Breast epithelium (tissue), 4 donors: ENCODE measurements at regions not wholly inside any gene's neighbourhood (a gene's known extent, or its start where the extent isn't known, plus 50 kb on each side); places are given as distances from the start of the nearest gene placed in this dataset.

Experiments
- DNase-seq, 2 donors: peaks; one replicate each; pipeline ENCODE4 v3.0.0-alpha.2; 2019; ENCODE audit warnings: low spot score in 2 of 2
- H3K27ac ChIP-seq, 2 donors: fragments of 200-600 bp; sonication (generic) in 1 of 2; one replicate each; pipeline ENCODE4 v1.5.1; 2016 to 2019; ENCODE audit warnings: mild to moderate bottlenecking in 1 of 2
- H3K27me3 ChIP-seq, 2 donors: fragments of 200-600 bp; sonication (generic) in 1 of 2; one replicate each; pipeline versions ENCODE4 v1.5.1 to v1.6.0; 2017 to 2019; ENCODE audit warnings: control low read depth in 1 of 2, mild to moderate bottlenecking in 1 of 2
- H3K36me3 ChIP-seq: fragments of 200-600 bp; one replicate; pipeline ENCODE4 v1.5.1; 2019
- H3K4me1 ChIP-seq, 2 donors: fragments of 200-600 bp; sonication (generic); one replicate each; pipeline ENCODE4 v1.5.1; 2016 to 2019; ENCODE audit warnings: control low read depth in 1 of 2
- H3K4me3 ChIP-seq, 3 donors: fragments of 200-600 bp; sonication (generic); 1 replicate in 2 of 3; 2 replicates in 1 of 3; pipeline ENCODE4 v1.5.1; 2016 to 2019; ENCODE audit warnings: mild to moderate bottlenecking in 3 of 3, moderate library complexity in 2 of 3
- H3K9me3 ChIP-seq, 2 donors: fragments of 200-600 bp; sonication (generic) in 1 of 2; one replicate each; pipeline ENCODE4 v1.5.1; 2016 to 2019; ENCODE audit warnings: control low read depth in 1 of 2
- CTCF ChIP-seq, 3 donors: fragments of 450-650 bp; IDR thresholded peaks; one replicate each; pipeline ENCODE4 v1.5.1; 2016 to 2017; ENCODE audit warnings: antibody characterized with exemption in 3 of 3, mild to moderate bottlenecking in 3 of 3, moderate library complexity in 3 of 3
- POLR2A ChIP-seq: fragments of 450-650 bp; IDR thresholded peaks from one replicate; pipeline ENCODE4 v1.6.1; 2016; ENCODE audit warnings: antibody characterized with exemption, mild to moderate bottlenecking, moderate library complexity
- POLR2AphosphoS5 ChIP-seq, 3 donors: sonication (generic); formaldehyde crosslinking; IDR thresholded peaks; one replicate each; pipeline ENCODE4 v1.6.1; 2017; ENCODE audit warnings: antibody characterized with exemption in 3 of 3
- intact Hi-C: fragments of 100-400 bp; cut with DNase I; formaldehyde crosslinking; loops from one replicate; pipeline ENCODE4 v1.15.1; 2023; ENCODE audit warnings: low total_unique reads

- no peaks in the 10 kb centered on the region for H3K4me1 ChIP-seq
- DNase-seq = no peak
- intact Hi-C loops = loop anchor here (5.0 kb wide), 1 partner anchor 868 kb away; no protein-coding TSS in a partner anchor
- no peak overlapping the region for H3K4me3 ChIP-seq
- no peak for TF ChIP-seq POLR2AphosphoS5 (IDR thresholded peaks at IDR 0.05)
- no peak for TF ChIP-seq POLR2A
- no peak for TF ChIP-seq CTCF (IDR thresholded peaks at IDR 0.05)
- no peaks in the 10 kb centered on the region for H3K9me3 ChIP-seq
- no peaks in the 10 kb centered on the region for H3K36me3 ChIP-seq
- H3K27ac ChIP-seq = no peak overlapping the region
- peaks cover 0 to 3% of the 10 kb centered on the region in 2 donors for H3K27me3 ChIP-seq
Observed at GRCh38 chr16:73354434-73354833, 306.5 kb upstream of the ZFHX3 start.

- Histone ChIP-seq H3K36me3 (no peaks in the 10 kb centered on the region), H3K27ac (no peak overlapping the region)
- DNase-seq = no peak
Observed at GRCh38 chr16:73350707-73351452, 303.0 kb upstream of the ZFHX3 start.

GRCh38 chr16:73347500-73348375 is 299.8 kb upstream of the ZFHX3 start:
- TF ChIP-seq POLR2AphosphoS5 (IDR thresholded peaks at IDR 0.05) = no peak
- no peak for TF ChIP-seq POLR2A
- TF ChIP-seq CTCF (IDR thresholded peaks at IDR 0.05) = no peak
- H3K9me3 ChIP-seq = no peaks in the 10 kb centered on the region
- no peak overlapping the region for H3K4me3 ChIP-seq
- intact Hi-C loops = no loop called here
- H3K4me1 ChIP-seq = no peaks in the 10 kb centered on the region
- no peak overlapping the region for H3K27ac ChIP-seq
- no peak for DNase-seq
- no peaks in the 10 kb centered on the region for H3K36me3 ChIP-seq
- H3K27me3 ChIP-seq = no peaks in the 10 kb centered on the region

More at GRCh38 chr16:73350707-73351452, 303.0 kb upstream of the ZFHX3 start:
- Histone ChIP-seq H3K9me3 (no peaks in the 10 kb centered on the region), H3K4me3 (no peak overlapping the region), H3K4me1 (no peaks in the 10 kb centered on the region), H3K27me3 (peaks cover 0 to 3% of the 10 kb centered on the region in 2 donors)
- intact Hi-C loops = loop anchor here (5.0 kb wide), 1 partner anchor 871 kb away; no protein-coding TSS in a partner anchor
- TF ChIP-seq POLR2AphosphoS5 (IDR thresholded peaks at IDR 0.05) = no peak
- TF ChIP-seq CTCF (IDR thresholded peaks at IDR 0.05) = no peak
- TF ChIP-seq POLR2A = no peak

- no peaks in the 10 kb centered on the region for H3K4me1 ChIP-seq
- H3K4me3 ChIP-seq = no peak overlapping the region
- no peaks in the 10 kb centered on the region for H3K27me3 ChIP-seq
- H3K36me3 ChIP-seq = no peaks in the 10 kb centered on the region
- TF ChIP-seq POLR2A (no peak), POLR2AphosphoS5 (IDR thresholded peaks at IDR 0.05) (no peak), CTCF (IDR thresholded peaks at IDR 0.05) (no peak)
- H3K27ac ChIP-seq = no peak overlapping the region
- DNase-seq = no peak
- H3K9me3 ChIP-seq = no peaks in the 10 kb centered on the region
- intact Hi-C loops = no loop called here
Observed at GRCh38 chr16:73339821-73340220, 291.9 kb upstream of the ZFHX3 start.
